ENCODE measurements at regions not wholly inside any gene's neighbourhood (a gene's known extent, or its start where the extent isn't known, plus 50 kb on each side); places are given as distances from the start of the nearest gene placed in this dataset.

DNA sequence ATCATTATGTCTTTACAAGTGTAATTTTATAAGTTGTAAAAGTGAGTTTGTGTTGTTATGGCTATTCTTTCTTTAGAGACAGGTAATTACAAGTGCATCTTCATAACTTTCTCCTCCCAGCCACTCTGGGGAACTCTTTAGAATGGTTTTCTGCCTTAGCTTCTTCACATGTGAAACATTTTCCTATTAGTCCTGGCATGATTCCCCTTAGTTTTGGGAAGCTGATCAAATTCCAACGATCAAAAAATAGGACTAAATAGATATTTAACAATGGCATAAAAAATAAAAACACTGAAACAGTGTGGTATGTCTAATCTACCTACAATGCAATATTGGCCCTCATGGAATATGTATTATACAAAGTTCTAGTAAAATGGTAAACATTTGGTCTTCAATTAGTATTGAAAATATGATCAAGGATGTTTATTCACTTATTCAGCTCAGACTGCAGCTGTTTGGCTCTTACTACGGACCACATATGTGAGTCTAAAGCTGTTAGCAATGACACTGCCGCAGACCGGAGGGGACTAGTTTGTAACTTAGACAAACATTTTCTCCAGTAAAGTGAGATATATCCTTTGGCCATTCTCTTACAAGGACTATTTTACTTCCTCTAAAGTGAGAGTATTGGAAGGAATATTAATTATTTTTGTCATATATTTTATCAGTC lies 890.8 kb upstream of the USP15 start:
- FAIRE-seq (no peak), DNase-seq (ENCODE audit: insufficient read length, low spot score) (no peak)
- TF ChIP-seq TAF1 (IDR thresholded peaks at IDR 0.05; ENCODE audit: low read depth, low read length) (no peak), PAX5 (IDR thresholded peaks at IDR 0.05; ENCODE audit: insufficient read depth, low read length, severe bottlenecking) (no peak), SPI1 (IDR thresholded peaks at IDR 0.05; ENCODE audit: low read depth, low read length) (no peak), POLR2A (IDR thresholded peaks at IDR 0.05; ENCODE audit: low read depth, low read length) (no peak), POLR2AphosphoS5 (IDR thresholded peaks at IDR 0.05; ENCODE audit: low read depth, low read length) (no peak), POU2F2 (IDR thresholded peaks at IDR 0.05; ENCODE audit: low read depth, low read length) (no peak)

DNA sequence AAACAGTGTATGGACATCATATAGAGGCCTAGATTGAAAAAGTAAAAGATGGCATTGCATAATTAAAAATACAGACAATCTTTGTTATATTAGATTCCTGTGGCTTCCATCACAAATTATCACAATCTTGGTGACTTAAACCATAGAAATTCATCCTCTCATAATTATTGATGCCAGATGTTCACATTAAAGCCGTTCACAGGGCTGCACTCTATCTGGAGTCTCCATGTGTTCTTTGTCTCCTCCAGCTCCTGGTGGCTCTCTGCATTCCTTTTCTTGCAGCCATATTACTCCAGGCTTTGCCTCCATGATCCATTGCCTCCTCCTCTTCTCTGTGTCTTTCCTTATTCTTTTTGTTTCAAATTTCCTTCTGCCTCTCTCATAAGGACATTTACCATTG lies 875.7 kb upstream of the USP15 start:
- no peak for DNase-seq (ENCODE audit: insufficient read length, low spot score)
- no peak for TF ChIP-seq POU2F2 (IDR thresholded peaks at IDR 0.05; ENCODE audit: low read depth, low read length)
- TF ChIP-seq PAX5 (IDR thresholded peaks at IDR 0.05; ENCODE audit: insufficient read depth, low read length, severe bottlenecking) = no peak
- no peak for TF ChIP-seq POLR2AphosphoS5 (IDR thresholded peaks at IDR 0.05; ENCODE audit: low read depth, low read length)
- TF ChIP-seq POLR2A (IDR thresholded peaks at IDR 0.05; ENCODE audit: low read depth, low read length) = no peak
- TF ChIP-seq SPI1 (IDR thresholded peaks at IDR 0.05; ENCODE audit: low read depth, low read length) = no peak
- no peak for TF ChIP-seq TAF1 (IDR thresholded peaks at IDR 0.05; ENCODE audit: low read depth, low read length)
- no peak for FAIRE-seq

DNA sequence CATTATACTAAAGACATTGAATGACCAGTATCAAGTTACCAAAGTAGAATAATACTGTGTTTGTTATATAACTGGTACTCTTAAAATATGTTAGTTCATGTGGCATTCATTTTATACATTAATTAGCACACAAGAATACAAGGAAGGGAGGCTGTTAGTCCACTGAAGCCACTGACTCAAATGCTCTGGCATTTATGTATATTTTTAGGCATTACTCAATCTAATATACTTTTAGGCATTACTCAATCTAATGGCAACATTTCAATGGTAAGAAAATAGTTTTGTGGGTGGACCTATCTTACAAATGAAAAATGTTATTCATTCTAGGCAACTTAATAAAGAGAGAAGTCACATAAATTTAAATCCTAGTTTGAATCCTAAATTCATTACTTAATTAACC lies 874.4 kb upstream of the USP15 start:
- TF ChIP-seq POU2F2 (IDR thresholded peaks at IDR 0.05; ENCODE audit: low read depth, low read length) = no peak
- TF ChIP-seq PAX5 (IDR thresholded peaks at IDR 0.05; ENCODE audit: insufficient read depth, low read length, severe bottlenecking) = no peak
- no peak for TF ChIP-seq TAF1 (IDR thresholded peaks at IDR 0.05; ENCODE audit: low read depth, low read length)
- no peak for TF ChIP-seq POLR2AphosphoS5 (IDR thresholded peaks at IDR 0.05; ENCODE audit: low read depth, low read length)
- no peak for TF ChIP-seq POLR2A (IDR thresholded peaks at IDR 0.05; ENCODE audit: low read depth, low read length)
- TF ChIP-seq SPI1 (IDR thresholded peaks at IDR 0.05; ENCODE audit: low read depth, low read length) = no peak
- no peak for FAIRE-seq
- DNase-seq (ENCODE audit: insufficient read length, low spot score) = no peak

DNA sequence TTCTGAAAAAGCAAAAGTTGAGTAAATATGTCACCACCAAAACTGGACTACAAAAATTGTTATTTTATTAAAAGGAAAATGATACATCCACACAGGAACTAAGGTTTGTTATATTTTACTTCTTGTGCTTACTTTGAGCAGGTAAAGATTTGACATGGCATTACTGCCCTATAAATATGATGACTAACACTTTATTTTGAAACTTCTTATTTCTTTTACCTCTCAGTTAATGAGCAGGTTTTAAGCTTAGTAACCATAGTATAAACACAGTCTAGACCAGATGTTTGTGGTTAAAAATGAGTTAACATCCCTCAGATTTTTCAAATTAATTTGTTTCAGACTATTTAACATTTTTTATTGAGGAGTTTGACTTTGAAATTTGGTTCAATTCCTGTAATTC lies 862.5 kb upstream of the USP15 start:
- FAIRE-seq = no peak
- TF ChIP-seq TAF1 (IDR thresholded peaks at IDR 0.05; ENCODE audit: low read depth, low read length) = no peak
- TF ChIP-seq POLR2A (IDR thresholded peaks at IDR 0.05; ENCODE audit: low read depth, low read length) = no peak
- no peak for TF ChIP-seq POU2F2 (IDR thresholded peaks at IDR 0.05; ENCODE audit: low read depth, low read length)
- TF ChIP-seq PAX5 (IDR thresholded peaks at IDR 0.05; ENCODE audit: insufficient read depth, low read length, severe bottlenecking) = no peak
- TF ChIP-seq SPI1 (IDR thresholded peaks at IDR 0.05; ENCODE audit: low read depth, low read length) = no peak
- no peak for TF ChIP-seq POLR2AphosphoS5 (IDR thresholded peaks at IDR 0.05; ENCODE audit: low read depth, low read length)
- no peak for DNase-seq (ENCODE audit: insufficient read length, low spot score)

DNA sequence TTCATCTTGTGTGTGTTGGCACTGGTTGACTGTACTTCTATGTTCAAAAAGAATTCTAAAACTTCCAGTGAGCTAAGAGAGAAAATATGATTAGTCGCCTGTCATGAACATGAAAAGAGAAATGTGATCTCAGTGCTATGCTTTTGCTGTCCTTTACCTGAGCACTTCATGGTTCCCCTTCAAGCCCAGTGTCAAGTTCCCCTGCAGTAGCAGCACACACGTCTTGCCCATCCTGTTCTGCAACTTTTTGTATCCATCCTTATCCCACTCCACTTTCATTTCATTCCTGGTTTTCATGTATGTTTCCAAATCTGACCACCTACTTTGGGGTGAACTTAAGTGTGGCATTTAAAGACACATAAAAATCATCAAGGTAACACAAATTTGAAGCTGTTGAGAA lies 848.0 kb upstream of the USP15 start:
- no peak for FAIRE-seq

DNA sequence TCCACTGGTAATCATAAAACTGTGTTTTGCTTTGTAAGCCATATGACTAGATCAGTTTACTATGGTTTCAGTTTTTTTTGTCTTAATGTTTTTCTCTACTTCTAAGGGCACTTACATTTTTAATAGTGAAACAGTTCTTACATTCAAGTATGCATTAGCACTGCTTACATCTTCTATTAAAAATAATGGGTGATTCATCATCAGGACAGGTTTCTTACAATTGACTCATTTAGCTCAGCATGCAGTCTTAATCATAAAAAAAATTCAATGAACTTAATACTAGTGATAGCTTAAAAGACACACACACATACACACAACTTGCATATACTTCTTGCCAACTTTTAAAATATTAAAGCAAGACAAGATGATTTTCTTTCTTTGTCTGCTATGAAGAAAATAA lies 845.7 kb upstream of the USP15 start:
- no peak for FAIRE-seq
- DNase-seq (ENCODE audit: insufficient read length, low spot score) = no peak
- TF ChIP-seq POLR2AphosphoS5 (IDR thresholded peaks at IDR 0.05; ENCODE audit: low read depth, low read length) (no peak), TAF1 (IDR thresholded peaks at IDR 0.05; ENCODE audit: low read depth, low read length) (no peak), SPI1 (IDR thresholded peaks at IDR 0.05; ENCODE audit: low read depth, low read length) (no peak), POU2F2 (IDR thresholded peaks at IDR 0.05; ENCODE audit: low read depth, low read length) (no peak), PAX5 (IDR thresholded peaks at IDR 0.05; ENCODE audit: insufficient read depth, low read length, severe bottlenecking) (no peak), POLR2A (IDR thresholded peaks at IDR 0.05; ENCODE audit: low read depth, low read length) (no peak)

More for the DNA sequence above, 848.0 kb upstream of the USP15 start:
- no peak for DNase-seq (ENCODE audit: insufficient read length, low spot score)
- TF ChIP-seq PAX5 (IDR thresholded peaks at IDR 0.05; ENCODE audit: insufficient read depth, low read length, severe bottlenecking) (no peak), TAF1 (IDR thresholded peaks at IDR 0.05; ENCODE audit: low read depth, low read length) (no peak), SPI1 (IDR thresholded peaks at IDR 0.05; ENCODE audit: low read depth, low read length) (no peak), POLR2A (IDR thresholded peaks at IDR 0.05; ENCODE audit: low read depth, low read length) (no peak), POLR2AphosphoS5 (IDR thresholded peaks at IDR 0.05; ENCODE audit: low read depth, low read length) (no peak), POU2F2 (IDR thresholded peaks at IDR 0.05; ENCODE audit: low read depth, low read length) (no peak)

DNA sequence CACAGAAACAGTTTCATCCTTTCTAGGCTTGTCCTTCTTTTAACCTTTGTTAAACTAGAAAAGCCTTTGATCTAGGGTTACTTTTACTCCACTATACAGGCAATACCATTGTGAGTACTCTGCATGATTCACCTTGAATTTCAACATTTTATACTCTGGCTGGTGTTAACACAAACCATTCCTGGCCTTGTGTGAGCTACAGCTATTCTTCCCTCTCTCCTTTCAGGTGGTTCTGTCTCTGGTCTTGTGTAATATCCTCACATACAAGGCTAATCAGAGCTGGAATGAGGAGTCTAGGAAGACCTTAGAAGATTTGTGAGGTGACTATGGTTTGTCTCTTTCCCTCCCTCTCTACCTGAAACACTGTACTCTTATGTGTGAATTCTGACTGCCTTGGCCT lies 837.4 kb upstream of the USP15 start:
- TF ChIP-seq PAX5 (IDR thresholded peaks at IDR 0.05; ENCODE audit: insufficient read depth, low read length, severe bottlenecking) = no peak
- no peak for TF ChIP-seq POLR2AphosphoS5 (IDR thresholded peaks at IDR 0.05; ENCODE audit: low read depth, low read length)
- TF ChIP-seq POLR2A (IDR thresholded peaks at IDR 0.05; ENCODE audit: low read depth, low read length) = no peak
- DNase-seq (ENCODE audit: insufficient read length, low spot score) (no peak), FAIRE-seq (no peak)

DNA sequence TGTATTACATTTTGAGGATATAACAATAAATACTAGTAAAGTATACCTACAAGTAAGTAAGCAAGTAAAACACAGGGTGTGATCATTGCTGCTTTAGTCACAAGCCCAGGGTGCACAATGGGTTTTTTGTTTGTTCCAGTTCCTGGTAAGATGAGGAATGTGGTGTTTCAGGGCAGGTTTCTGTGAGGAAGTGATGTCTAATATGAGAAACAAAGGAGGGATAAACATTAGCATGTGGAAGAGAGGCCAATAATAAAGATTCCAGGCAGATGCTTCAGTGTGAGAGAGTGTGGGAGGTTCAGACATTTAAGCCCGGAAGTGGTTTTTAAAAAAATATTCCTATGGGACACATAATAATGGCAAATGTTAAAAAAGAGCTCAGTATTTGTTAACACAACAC lies 808.1 kb upstream of the USP15 start:
- no peak for FAIRE-seq
- DNase-seq (ENCODE audit: insufficient read length, low spot score) = no peak
- TF ChIP-seq SPI1 (IDR thresholded peaks at IDR 0.05; ENCODE audit: low read depth, low read length) = no peak
- no peak for TF ChIP-seq PAX5 (IDR thresholded peaks at IDR 0.05; ENCODE audit: insufficient read depth, low read length, severe bottlenecking)
- no peak for TF ChIP-seq POLR2AphosphoS5 (IDR thresholded peaks at IDR 0.05; ENCODE audit: low read depth, low read length)
- TF ChIP-seq TAF1 (IDR thresholded peaks at IDR 0.05; ENCODE audit: low read depth, low read length) = no peak
- no peak for TF ChIP-seq POU2F2 (IDR thresholded peaks at IDR 0.05; ENCODE audit: low read depth, low read length)
- no peak for TF ChIP-seq POLR2A (IDR thresholded peaks at IDR 0.05; ENCODE audit: low read depth, low read length)

DNA sequence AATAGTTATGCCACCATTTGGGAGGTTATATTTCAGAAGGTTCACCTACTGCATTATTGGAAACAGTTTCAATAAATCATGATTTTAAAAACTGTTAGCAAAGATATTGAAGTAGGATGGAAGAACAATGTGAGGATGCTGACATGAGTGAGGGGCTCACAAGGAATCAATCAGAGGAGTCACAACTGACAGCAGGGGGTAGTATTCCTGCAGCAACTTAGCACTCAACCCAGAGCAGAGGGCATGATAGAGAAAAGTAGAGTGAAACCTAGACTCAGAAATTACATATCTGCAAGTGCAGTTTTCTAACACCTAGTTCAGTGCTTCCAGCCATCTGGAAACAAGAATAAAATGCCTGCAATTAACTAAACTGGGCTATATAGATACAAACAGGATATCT lies 772.5 kb upstream of the USP15 start:
- no peak for DNase-seq (ENCODE audit: insufficient read length, low spot score)
- TF ChIP-seq POLR2A (IDR thresholded peaks at IDR 0.05; ENCODE audit: low read depth, low read length) (no peak), SPI1 (IDR thresholded peaks at IDR 0.05; ENCODE audit: low read depth, low read length) (no peak), POLR2AphosphoS5 (IDR thresholded peaks at IDR 0.05; ENCODE audit: low read depth, low read length) (no peak), PAX5 (IDR thresholded peaks at IDR 0.05; ENCODE audit: insufficient read depth, low read length, severe bottlenecking) (no peak)
- no peak for FAIRE-seq
